ENCODE measurements at regions not wholly inside any gene's neighbourhood (a gene's known extent, or its start where the extent isn't known, plus 50 kb on each side); places are given as distances from the start of the nearest gene placed in this dataset.

- Histone ChIP-seq H3K27me3 (no peaks in the 10 kb centered on the region), H3K36me3 (no peaks in the 10 kb centered on the region), H3K4me3 (no peak overlapping the region), H3K4me1 (no peaks in the 10 kb centered on the region), H3K9me3 (no peaks in the 10 kb centered on the region), H3K27ac (no peak overlapping the region)
- 73% methylated on average over 1 of the region's 1 CpG for WGBS
- no peak for TF ChIP-seq CTCF (IDR thresholded peaks at IDR 0.05)
- TF ChIP-seq EP300 (IDR thresholded peaks at IDR 0.05), result no peak
- no peak for TF ChIP-seq POLR2AphosphoS5 (IDR thresholded peaks at IDR 0.05)
- TF ChIP-seq POLR2A (IDR thresholded peaks at IDR 0.05), result no peak
- DNase-seq (ENCODE audit: low spot score in 2 of 2), result no peak
Observed at GRCh38 chr18:41737218-41737617, 217.8 kb upstream of the PIK3C3 start.

DNA sequence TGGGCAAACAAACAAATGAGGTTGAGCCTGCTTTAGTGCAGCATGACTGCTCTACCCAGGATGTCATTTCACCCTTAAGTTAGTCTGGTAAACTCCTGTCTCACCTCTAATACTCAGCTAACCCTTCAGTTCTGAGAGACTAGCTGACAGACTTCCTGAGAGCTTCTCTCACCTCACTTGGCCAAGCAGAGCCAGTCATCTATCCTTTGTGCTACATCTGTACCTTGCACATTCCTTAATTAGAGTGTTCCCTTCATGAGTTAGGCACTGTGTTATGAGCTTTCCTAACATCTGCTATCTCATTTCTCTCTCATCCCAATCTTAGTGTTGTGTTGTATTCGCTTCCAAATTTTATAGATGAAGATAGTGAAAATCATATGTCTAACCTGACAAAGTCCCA, 220.1 kb upstream of the PIK3C3 start:
- Histone ChIP-seq H3K36me3 (no peaks in the 10 kb centered on the region), H3K27me3 (no peaks in the 10 kb centered on the region), H3K4me1 (no peaks in the 10 kb centered on the region), H3K4me3 (no peak overlapping the region), H3K27ac (no peak overlapping the region), H3K9me3 (no peaks in the 10 kb centered on the region)
- WGBS, result 92% methylated on average over 1 of the region's 1 CpG
- DNase-seq (ENCODE audit: low spot score in 2 of 2), result no peak
- no peak for TF ChIP-seq POLR2AphosphoS5 (IDR thresholded peaks at IDR 0.05)
- TF ChIP-seq EP300 (IDR thresholded peaks at IDR 0.05), result no peak
- no peak for TF ChIP-seq CTCF (IDR thresholded peaks at IDR 0.05)
- TF ChIP-seq POLR2A (IDR thresholded peaks at IDR 0.05), result no peak

DNA sequence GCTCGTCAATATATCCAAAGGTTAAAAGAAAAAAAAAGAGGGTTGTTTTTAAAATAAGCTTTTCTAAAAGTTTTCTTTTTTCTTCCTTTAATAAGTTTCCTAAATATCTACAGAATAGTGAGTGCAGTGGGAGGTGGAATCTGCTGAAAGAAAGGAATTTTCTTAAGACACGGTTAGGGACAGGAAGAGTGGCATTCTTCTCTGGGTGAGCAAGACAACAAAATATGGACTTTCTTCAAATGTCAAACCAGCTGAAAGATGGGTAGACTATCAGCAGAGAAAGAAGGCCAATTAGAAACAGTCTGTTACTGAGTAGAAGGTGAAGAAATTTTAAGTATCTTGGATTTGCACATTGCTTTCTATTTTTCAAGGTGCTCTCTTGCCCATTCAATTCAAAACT, 222.7 kb upstream of the PIK3C3 start:
- DNase-seq (ENCODE audit: low spot score in 2 of 2), result no peak
- no peaks in the 10 kb centered on the region for H3K36me3 ChIP-seq
- H3K4me3 ChIP-seq, result no peak overlapping the region
- H3K27me3 ChIP-seq, result no peaks in the 10 kb centered on the region
- H3K27ac ChIP-seq, result no peak overlapping the region
- H3K9me3 ChIP-seq, result no peaks in the 10 kb centered on the region
- H3K4me1 ChIP-seq, result no peaks in the 10 kb centered on the region
- WGBS, result 77% methylated on average over 2 of the region's 2 CpGs
- no peak for TF ChIP-seq POLR2AphosphoS5 (IDR thresholded peaks at IDR 0.05)
- TF ChIP-seq CTCF (IDR thresholded peaks at IDR 0.05), result no peak
- no peak for TF ChIP-seq EP300 (IDR thresholded peaks at IDR 0.05)
- TF ChIP-seq POLR2A (IDR thresholded peaks at IDR 0.05), result no peak

DNA sequence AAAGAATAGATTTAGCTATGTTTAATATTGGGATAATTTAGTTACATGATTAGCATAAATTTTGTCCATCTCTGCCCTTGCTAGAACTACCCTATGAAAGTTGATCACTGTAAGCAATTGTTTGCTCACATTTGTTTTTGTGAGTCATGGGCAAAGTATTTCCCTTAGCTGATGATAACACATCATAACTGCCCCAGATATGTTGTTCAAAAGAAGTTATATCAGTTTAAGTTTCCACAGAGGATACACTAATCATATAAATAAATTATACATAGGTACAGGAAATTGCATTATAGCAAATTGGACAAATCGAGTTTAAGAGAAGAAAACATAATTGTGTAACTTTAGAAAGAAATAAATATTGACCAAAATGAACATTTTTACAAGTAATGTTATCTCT, 223.2 kb upstream of the PIK3C3 start:
- Histone ChIP-seq H3K27ac (no peak overlapping the region), H3K36me3 (no peaks in the 10 kb centered on the region), H3K9me3 (no peaks in the 10 kb centered on the region), H3K27me3 (no peaks in the 10 kb centered on the region), H3K4me3 (no peak overlapping the region), H3K4me1 (no peaks in the 10 kb centered on the region)
- TF ChIP-seq CTCF (IDR thresholded peaks at IDR 0.05) (no peak), EP300 (IDR thresholded peaks at IDR 0.05) (no peak), POLR2A (IDR thresholded peaks at IDR 0.05) (no peak), POLR2AphosphoS5 (IDR thresholded peaks at IDR 0.05) (no peak)
- WGBS, result 70% methylated on average over 1 of the region's 1 CpG
- no peak for DNase-seq (ENCODE audit: low spot score in 2 of 2)

GRCh38 chr18:41724195-41724594, 230.8 kb upstream of the PIK3C3 start:
- Histone ChIP-seq H3K36me3 (no peaks in the 10 kb centered on the region), H3K4me3 (no peak overlapping the region), H3K9me3 (no peaks in the 10 kb centered on the region), H3K4me1 (no peaks in the 10 kb centered on the region), H3K27ac (no peak overlapping the region), H3K27me3 (no peaks in the 10 kb centered on the region)
- no peak for TF ChIP-seq POLR2A (IDR thresholded peaks at IDR 0.05)
- TF ChIP-seq EP300 (IDR thresholded peaks at IDR 0.05), result no peak
- TF ChIP-seq CTCF (IDR thresholded peaks at IDR 0.05), result no peak
- TF ChIP-seq POLR2AphosphoS5 (IDR thresholded peaks at IDR 0.05), result no peak
- 80% methylated on average over 6 of the region's 6 CpGs for WGBS
- no peak for DNase-seq (ENCODE audit: low spot score in 2 of 2)
